SK-N-SH treated with all-trans-retinoic acid at 6 μM for 48 hours (cell line): ENCODE measurements at regions not wholly inside any gene's neighbourhood (a gene's known extent, or its start where the extent isn't known, plus 50 kb on each side); places are given as distances from the start of the nearest gene placed in this dataset.

Experiments used
- ARNTL ChIP-seq: fragments of 450-650 bp; formaldehyde crosslinking; IDR thresholded peaks from 2 replicates; pipeline ENCODE4 v1.5.0; 2020; ENCODE audit warnings: low read depth, mild to moderate bottlenecking, moderate library complexity, borderline replicate concordance
- CREB5 ChIP-seq: fragments of 250-450 bp; sonication (Bioruptor Pico); IDR thresholded peaks from 2 replicates; pipeline ENCODE4 v1.5.1; 2020; ENCODE audit warnings: low read depth, mild to moderate bottlenecking, moderate library complexity
- CSDC2 ChIP-seq: fragments of 250-450 bp; sonication (Bioruptor Pico); IDR thresholded peaks from 2 replicates; pipeline ENCODE4 v1.5.0; 2020; ENCODE audit warnings: mild to moderate bottlenecking, moderate library complexity
- GLIS3 ChIP-seq: fragments of 250-450 bp; sonication (Bioruptor Pico); IDR thresholded peaks from 2 replicates; pipeline ENCODE4 v1.5.0; 2020; ENCODE audit warnings: mild to moderate bottlenecking, moderate library complexity
- PATZ1 ChIP-seq: fragments of 250-450 bp; sonication (Bioruptor Pico); IDR thresholded peaks from 2 replicates; pipeline ENCODE4 v1.8.0; 2020; ENCODE audit warnings: mild to moderate bottlenecking, moderate library complexity, borderline replicate concordance
- RARB ChIP-seq: fragments of 250-450 bp; sonication (Bioruptor Pico); IDR thresholded peaks from 2 replicates; pipeline ENCODE4 v1.8.0; 2021; ENCODE audit warnings: mild to moderate bottlenecking, moderate library complexity
- TCF4 ChIP-seq: fragments of 250-450 bp; sonication (Bioruptor Pico); IDR thresholded peaks from 2 replicates; pipeline ENCODE4 v1.8.0; 2021; ENCODE audit warnings: mild to moderate bottlenecking, moderate library complexity, borderline replicate concordance
- TSHZ2 ChIP-seq: fragments of 250-450 bp; sonication (Bioruptor Pico); IDR thresholded peaks from 2 replicates; pipeline ENCODE4 v1.5.0; 2020; ENCODE audit warnings: mild to moderate bottlenecking, moderate library complexity
- ZNF70 ChIP-seq: fragments of 450-650 bp; formaldehyde crosslinking; IDR thresholded peaks from 2 replicates; pipeline ENCODE4 v1.5.0; 2020; ENCODE audit warnings: mild to moderate bottlenecking, moderate library complexity

- TF ChIP-seq PATZ1 (no peak), GLIS3 (CRISPR knock-in tag) (no peak), ARNTL (CRISPR knock-in tag) (no peak), TCF4 (no peak), CSDC2 (CRISPR knock-in tag) (no peak), CREB5 (CRISPR knock-in tag) (no peak), ZNF70 (no peak), RARB (CRISPR knock-in tag) (no peak), TSHZ2 (CRISPR knock-in tag) (no peak)
Measured at GRCh38 chr5:57988813-57989212, 471.1 kb downstream of the PLK2 start.
